Mucosa of gallbladder (tissue), 1 donor: ENCODE measurements at regions not wholly inside any gene's neighbourhood (a gene's known extent, or its start where the extent isn't known, plus 50 kb on each side); places are given as distances from the start of the nearest gene placed in this dataset.

Experiments used
- DNase-seq: peaks from one replicate; pipeline ENCODE4 v3.0.0-alpha.2; 2020; ENCODE audit warnings: low spot score
- donor health status: DM: no; HTN: no; CAD: no.

- DNase-seq, result no peak
These were observed 164.4 kb downstream of the MDFIC start for GRCh38 chr7:115086146-115086841.

- no peak for DNase-seq
These were observed 163.5 kb downstream of the MDFIC start for GRCh38 chr7:115085421-115085820.

GRCh38 chr7:115083935-115084334, 162.0 kb downstream of the MDFIC start:
- DNase-seq, result no peak

- no peak for DNase-seq
These were observed 159.9 kb downstream of the MDFIC start for GRCh38 chr7:115081772-115082171.

- DNase-seq, result no peak
These were observed 157.0 kb downstream of the MDFIC start for GRCh38 chr7:115078851-115079250.

GRCh38 chr7:115078386-115078785, 156.5 kb downstream of the MDFIC start:
- DNase-seq, result no peak

- DNase-seq, result no peak
These were observed 148.4 kb downstream of the MDFIC start for GRCh38 chr7:115070311-115070710.
